HepG2 (cell line): ENCODE measurements at regions not wholly inside any gene's neighbourhood (a gene's known extent, or its start where the extent isn't known, plus 50 kb on each side); places are given as distances from the start of the nearest gene placed in this dataset.

Source experiments
- ATAC-seq: fragments of 200-7000 bp; cut with Tn5 transposase; 3 replicates; pipeline ENCODE4 v1.9.1; 2020; ENCODE audit warnings: mild to moderate bottlenecking, moderate library complexity
- BruUV-seq: library from RNA; stranded (reverse); fragments of 400-500 nt; replicated peaks from 2 replicates; lab custom pipeline; 2021; lab: Mats Ljungman, UMichigan
- CTCF ChIA-PET: fragments of 300-600 bp; formaldehyde crosslinking; extraction: SDS; loops from one replicate; lab custom pipeline; 2021; ENCODE audit warnings: low total read pairs, inconsistent platforms, low intra/inter-chr PET ratio; lab: Yijun Ruan, JAX
- POLR2A ChIA-PET: fragments of 350-600 bp; sonication (Branson Sonifier 250); formaldehyde crosslinking; loops from one replicate; lab custom pipeline; 2020; ENCODE audit warnings: antibody characterized with exemption, inconsistent platforms; lab: Yijun Ruan, JAX
- DNase-seq: peaks from one replicate; pipeline ENCODE4 v3.0.0-alpha.2; 2015; ENCODE audit warnings: low spot score
- FAIRE-seq: peaks from 3 replicates; lab custom pipeline; 2011; peaks lifted over from hg19 to GRCh38; lab: Jason Lieb, UNC
- H2AFZ ChIP-seq: one replicate; pipeline ENCODE4 v1.6.1; 2011; ENCODE audit warnings: low read length, inconsistent platforms
- H3K27ac ChIP-seq: fragments of 300-600 bp; 3 replicates; pipeline ENCODE4 v1.8.0; 2011; ENCODE audit warnings: mixed run types, mild to moderate bottlenecking, mixed read lengths, low read length, inconsistent platforms; ENCODE audit not compliant: insufficient read depth; ENCODE audit errors: extremely low read length
- H3K27me3 ChIP-seq, 2 experiments: fragments of 200-600 bp in 1 of 2; 2 replicates in 1 of 2; 3 replicates in 1 of 2; pipeline versions ENCODE4 v1.6.0 to v1.8.0; 2011; ENCODE audit warnings: low read length in 2 of 2, mild to moderate bottlenecking in 2 of 2, moderate library complexity in 2 of 2, inconsistent platforms in 1 of 2; ENCODE audit not compliant: insufficient read depth in 2 of 2, control insufficient read depth in 1 of 2
- H3K36me3 ChIP-seq, 2 experiments: fragments of 200-600 bp in 1 of 2; replicated peaks in 1 of 2; 2 replicates in 1 of 2; 3 replicates in 1 of 2; pipeline versions ENCODE4 v1.5.1 to v1.8.0; 2011; ENCODE audit warnings: low read length in 2 of 2, inconsistent platforms in 1 of 2; ENCODE audit not compliant: insufficient read depth in 2 of 2, control insufficient read depth in 1 of 2
- H3K4me1 ChIP-seq: 2 replicates; pipeline ENCODE4 v1.5.1; 2012; ENCODE audit warnings: low read length, inconsistent platforms; ENCODE audit not compliant: insufficient read depth
- H3K4me2 ChIP-seq: 2 replicates; pipeline ENCODE4 v1.6.0; 2011; ENCODE audit warnings: low read depth, low read length, inconsistent platforms
- H3K4me3 ChIP-seq, 3 experiments: fragments of 200-600 bp in 1 of 3; sonication (generic), shearing (Covaris generic) in 1 of 3; replicated peaks in 1 of 3; 2 replicates each; pipeline ENCODE4 v1.5.1; 2011 to 2016; ENCODE audit warnings: low read length in 3 of 3, inconsistent platforms in 2 of 3, low read depth in 2 of 3, mild to moderate bottlenecking in 2 of 3, control low read depth in 1 of 3, mixed read lengths in 1 of 3; ENCODE audit not compliant: insufficient read depth in 1 of 3
- H3K79me2 ChIP-seq: one replicate; pipeline ENCODE4 v1.6.1; 2011; ENCODE audit warnings: low read length, inconsistent platforms; ENCODE audit not compliant: insufficient read depth
- H3K9ac ChIP-seq: 2 replicates; pipeline ENCODE4 v1.6.0; 2011; ENCODE audit warnings: mild to moderate bottlenecking, low read depth, low read length, inconsistent platforms; ENCODE audit not compliant: insufficient read depth
- H3K9me3 ChIP-seq: 2 replicates; pipeline ENCODE4 v1.5.1; 2012; ENCODE audit warnings: mild to moderate bottlenecking, low read length
- H4K20me1 ChIP-seq: 2 replicates; pipeline ENCODE4 v1.6.0; 2011; ENCODE audit warnings: inconsistent platforms, mild to moderate bottlenecking, low read length, moderate library complexity; ENCODE audit not compliant: insufficient read depth
- CENPT ChIP-seq: sonication (generic); formaldehyde crosslinking; IDR thresholded peaks from 2 replicates; pipeline ENCODE4 v1.8.0; 2022; ENCODE audit warnings: low read depth, mild to moderate bottlenecking, moderate library complexity, missing genetic modification reagents
- ELF3 ChIP-seq: IDR thresholded peaks from 2 replicates; pipeline ENCODE4 v1.6.1; 2016; ENCODE audit warnings: missing genetic modification reagents, missing compliant biosample characterization
- FOXA1 ChIP-seq, 2 experiments: fragments of 450-650 bp in 1 of 2; sonication (generic) in 1 of 2; formaldehyde crosslinking in 1 of 2; IDR thresholded peaks; 2 replicates each; pipeline versions ENCODE4 v1.4.0 to v1.6.1; 2016 to 2020; ENCODE audit warnings: missing genetic modification reagents in 1 of 2
- FOXJ3 ChIP-seq: sonication (generic); formaldehyde crosslinking; IDR thresholded peaks from 2 replicates; pipeline ENCODE4 v1.4.0; 2020; ENCODE audit warnings: missing genetic modification reagents, mild to moderate bottlenecking, borderline replicate concordance
- GABPA ChIP-seq, 2 experiments: IDR thresholded peaks; 2 replicates each; pipeline ENCODE4 v1.6.1; 2011 to 2016; ENCODE audit warnings: low read depth in 2 of 2, low read length in 1 of 2, missing biosample characterization in 1 of 2, missing genetic modification characterization in 1 of 2
- IRF2 ChIP-seq: IDR thresholded peaks from 2 replicates; pipeline ENCODE4 v1.6.1; 2018; ENCODE audit warnings: missing genetic modification reagents, missing compliant biosample characterization
- MEIS2 ChIP-seq: sonication (generic); formaldehyde crosslinking; IDR thresholded peaks from 2 replicates; pipeline ENCODE4 v1.9.0; 2021; ENCODE audit warnings: mild to moderate bottlenecking, missing genetic modification reagents
- SMAD9 ChIP-seq: sonication (generic); formaldehyde crosslinking; IDR thresholded peaks from 2 replicates; pipeline ENCODE4 v1.5.1; 2020; ENCODE audit warnings: mild to moderate bottlenecking, missing genetic modification reagents
- TCF7L2 ChIP-seq: IDR thresholded peaks from 2 replicates; pipeline ENCODE4 v1.6.1; 2011; ENCODE audit warnings: mild to moderate bottlenecking, low read depth, low read length, moderate library complexity
- WIZ ChIP-seq: sonication (generic); formaldehyde crosslinking; IDR thresholded peaks from 2 replicates; pipeline ENCODE4 v1.5.1; 2020; ENCODE audit warnings: mild to moderate bottlenecking, missing genetic modification reagents
- ZBTB21 ChIP-seq: sonication (generic); formaldehyde crosslinking; IDR thresholded peaks from 2 replicates; pipeline ENCODE4 v1.4.0; 2020; ENCODE audit warnings: missing genetic modification reagents
- ZFP82 ChIP-seq: sonication (generic); formaldehyde crosslinking; IDR thresholded peaks from 2 replicates; pipeline ENCODE4 v1.5.1; 2020; ENCODE audit warnings: mild to moderate bottlenecking, missing genetic modification reagents, borderline replicate concordance
- ZNF552 ChIP-seq: sonication (generic); formaldehyde crosslinking; IDR thresholded peaks from 2 replicates; pipeline ENCODE4 v1.9.0; 2022; ENCODE audit warnings: missing genetic modification reagents, mild to moderate bottlenecking, borderline replicate concordance
- WGBS: methylation state at CpG from one replicate; pipeline ENCODE4 v1.1.6; 2017; ENCODE audit warnings: low lambda C conversion rate; 5-methylcytosine and 5-hydroxymethylcytosine counted together
- in situ Hi-C: cut with HindIII; loops from 2 replicates; pipeline ENCODE4 v1.10.0; 2017; ENCODE audit warnings: low pct_unique_long_range_greater_than_20kb; ENCODE audit not compliant: extremely low pct_ligation_motif_present
- intact Hi-C: fragments of 100-400 bp; cut with micrococcal nuclease; formaldehyde crosslinking; loops from one replicate; pipeline ENCODE4 v1.10.0; 2022; ENCODE audit not compliant: unreplicated experiment
- TF ChIP-seq, protein P1 (sequence below): sonication (generic); formaldehyde crosslinking; IDR thresholded peaks from 2 replicates; pipeline ENCODE4 v1.4.0; 2020; ENCODE audit warnings: mild to moderate bottlenecking, missing genetic modification reagents

DNA sequence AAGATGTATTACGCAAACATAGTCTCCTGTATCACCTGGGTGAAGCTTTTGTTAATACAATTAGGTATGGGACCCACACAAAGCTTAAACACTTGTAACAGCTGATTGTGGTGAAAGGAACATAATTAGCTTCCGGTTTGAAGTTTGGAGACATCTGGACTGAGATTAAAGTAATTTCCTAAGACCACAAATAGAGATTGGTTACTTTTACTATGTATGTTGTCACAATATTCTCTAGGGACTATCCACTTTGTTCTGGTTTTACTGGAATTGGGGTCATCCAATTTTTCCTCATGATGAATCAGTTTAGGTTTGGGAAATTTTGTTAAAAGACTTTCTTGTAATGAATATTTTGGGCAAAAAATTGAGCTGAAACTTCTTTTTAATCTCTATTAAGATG, 71.8 kb upstream of the SAMSN1 start:
- H2AFZ ChIP-seq, result no peak overlapping the region
- H3K4me3 ChIP-seq, result no peak overlapping the region
- H3K36me3 ChIP-seq, result no peaks in the 10 kb centered on the region
- in situ Hi-C loops (no loop called here), intact Hi-C loops (no loop called here)
- no peaks in the 10 kb centered on the region for H3K4me1 ChIP-seq
- H3K9me3 ChIP-seq, result no peaks in the 10 kb centered on the region
- no TSS peak for BruUV-seq
- DNase-seq (no peak), ATAC-seq (no peak), FAIRE-seq (no peak)
- H3K27ac ChIP-seq, result no peak overlapping the region
- ChIA-PET POLR2A (no interaction called here), CTCF (no interaction called here)
- H3K79me2 ChIP-seq, result no peaks in the 10 kb centered on the region
- 40% methylated on average over 2 of the region's 2 CpGs for WGBS
- no peaks in the 10 kb centered on the region for H4K20me1 ChIP-seq
- TF ChIP-seq ZFP82 (CRISPR knock-in tag) (no peak), SMAD9 (no peak), WIZ (CRISPR knock-in tag) (no peak), TCF7L2 (no peak), GABPA (IDR thresholded peaks at IDR 0.05; ENCODE audit: low read depth, low read length) (no peak), GABPA (CRISPR knock-in tag; IDR thresholded peaks at IDR 0.05; ENCODE audit: low read depth) (no peak), ELF3 (CRISPR knock-in tag) (no peak), FOXJ3 (CRISPR knock-in tag) (no peak), CENPT (no peak), IRF2 (no peak), MEIS2 (CRISPR knock-in tag) (no peak)
- TF ChIP-seq, protein P1, sequence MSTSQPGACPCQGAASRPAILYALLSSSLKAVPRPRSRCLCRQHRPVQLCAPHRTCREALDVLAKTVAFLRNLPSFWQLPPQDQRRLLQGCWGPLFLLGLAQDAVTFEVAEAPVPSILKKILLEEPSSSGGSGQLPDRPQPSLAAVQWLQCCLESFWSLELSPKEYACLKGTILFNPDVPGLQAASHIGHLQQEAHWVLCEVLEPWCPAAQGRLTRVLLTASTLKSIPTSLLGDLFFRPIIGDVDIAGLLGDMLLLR (CRISPR knock-in tag), result no peak
- H3K27me3 ChIP-seq, result no peaks in the 10 kb centered on the region
- H3K9ac ChIP-seq, result no peak overlapping the region
- H3K4me2 ChIP-seq, result no peak overlapping the region

DNA sequence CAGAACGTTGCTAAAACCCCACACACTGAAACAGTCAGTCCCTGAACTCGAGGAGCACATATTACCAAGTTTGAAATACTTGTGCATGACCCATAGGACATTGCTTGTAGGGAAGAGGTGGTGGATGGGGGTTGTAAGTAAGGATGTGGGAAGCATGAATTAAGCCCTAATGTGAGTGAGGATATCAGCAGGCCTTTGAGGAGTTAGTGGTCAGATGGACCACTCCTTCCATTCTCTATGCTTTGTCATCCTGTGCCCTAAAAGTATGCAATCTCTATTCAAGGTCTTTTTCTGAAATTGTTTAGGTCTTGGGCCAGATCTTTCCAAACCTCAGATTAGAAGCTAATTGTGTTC, 70.9 kb upstream of the SAMSN1 start:
- no peaks in the 10 kb centered on the region for H3K4me1 ChIP-seq
- H2AFZ ChIP-seq, result no peak overlapping the region
- ATAC-seq, result no peak
- no peaks in the 10 kb centered on the region for H3K27me3 ChIP-seq
- no TSS peak for BruUV-seq
- CTCF ChIA-PET, result no interaction called here
- in situ Hi-C loops (no loop called here), intact Hi-C loops (no loop called here)
- no peaks in the 10 kb centered on the region for H3K9me3 ChIP-seq
- DNase-seq, result no peak
- no peak overlapping the region for H3K4me2 ChIP-seq
- H3K4me3 ChIP-seq, result no peak overlapping the region
- no peaks in the 10 kb centered on the region for H3K79me2 ChIP-seq
- no peak overlapping the region for H3K9ac ChIP-seq
- no peak for TF ChIP-seq FOXA1 (IDR thresholded peaks at IDR 0.05)
- no peak for TF ChIP-seq FOXA1 (CRISPR knock-in tag; IDR thresholded peaks at IDR 0.05)
- no peak for TF ChIP-seq ZNF552 (CRISPR knock-in tag)
- TF ChIP-seq ZBTB21 (CRISPR knock-in tag), result no peak
- H4K20me1 ChIP-seq, result no peaks in the 10 kb centered on the region
- FAIRE-seq, result no peak
- no peak overlapping the region for H3K27ac ChIP-seq
- WGBS, result 0% methylated on average over 2 of the region's 2 CpGs
- H3K36me3 ChIP-seq, result no peaks in the 10 kb centered on the region
- POLR2A ChIA-PET, result no interaction called here
